ENCODE measurements at regions not wholly inside any gene's neighbourhood (a gene's known extent, or its start where the extent isn't known, plus 50 kb on each side); places are given as distances from the start of the nearest gene placed in this dataset.

DNA sequence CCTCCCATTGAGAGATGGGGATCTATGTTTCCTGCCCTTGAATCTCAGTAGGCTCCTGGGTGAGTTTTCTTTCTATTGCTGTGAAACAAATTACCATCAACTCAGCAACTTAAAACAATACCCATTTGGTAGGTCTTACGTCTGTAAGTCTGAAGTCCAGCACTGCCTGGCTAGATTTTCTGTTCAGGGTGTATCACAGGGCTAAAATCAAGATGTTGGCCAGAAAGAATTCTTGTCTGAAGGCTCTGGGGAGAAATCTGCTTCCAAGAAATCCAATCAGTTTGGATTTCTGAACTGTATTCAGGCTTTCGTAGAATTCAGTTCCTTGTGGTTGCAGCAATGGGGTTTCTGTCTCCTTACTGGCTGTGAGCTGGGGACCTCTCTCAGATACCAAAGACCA is 99.6 kb upstream of the SLC24A3 start:
- CTCF ChIA-PET: no interaction called here
- BruUV-seq (replicated peaks): no TSS peak

DNA sequence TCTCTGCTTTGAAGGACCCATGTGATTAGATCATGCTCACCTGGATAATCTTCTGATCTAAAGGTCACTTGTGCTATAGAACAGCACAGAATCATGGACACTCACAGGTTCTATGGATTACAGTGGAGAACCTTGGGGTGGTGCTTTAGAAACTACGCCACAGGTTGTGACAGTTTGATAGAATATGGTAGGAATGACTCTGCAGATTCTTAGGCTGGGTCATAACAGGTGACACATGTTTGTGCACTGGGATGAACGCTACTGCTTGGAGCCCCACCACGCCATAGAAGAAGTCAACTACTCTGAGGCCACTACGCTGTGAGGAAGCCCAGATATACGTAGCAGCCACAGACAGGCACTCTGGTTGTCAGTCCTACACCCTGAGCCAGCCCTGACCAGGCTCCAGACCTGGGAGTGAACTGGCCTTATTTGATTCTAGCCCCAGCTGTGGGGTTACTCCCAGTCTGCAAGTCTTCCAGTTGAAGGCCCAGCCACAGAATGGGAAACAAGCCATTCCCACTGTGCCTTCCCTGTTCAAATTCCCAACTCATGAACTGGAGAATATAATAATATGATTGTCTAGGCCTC is 99.0 kb upstream of the SLC24A3 start:
- BruUV-seq (replicated peaks): no TSS peak
- intact Hi-C loops (cut with micrococcal nuclease): no loop called here
- CTCF ChIA-PET: no interaction called here
- Histone ChIP-seq H3K27ac (ENCODE audit: low read depth, low read length) (no peak overlapping the region), H3K4me3 (replicated peaks in 1 of 2; ENCODE audit: low read depth in 1 of 2, low read length in 2 of 2) (no peak overlapping the region), H3K9me2 (ENCODE audit: insufficient read depth) (no peaks in the 10 kb centered on the region), H3K9ac (ENCODE audit: low read length) (no peak overlapping the region), H2AFZ (ENCODE audit: low read depth, low read length, poor library complexity, severe bottlenecking) (no peak overlapping the region), H3K4me1 (ENCODE audit: control insufficient read depth in 1 of 2, insufficient read depth in 2 of 2, low read length in 2 of 2) (no peaks in the 10 kb centered on the region), H3K9me3 (ENCODE audit: control insufficient read depth in 1 of 2, insufficient read depth in 1 of 2, low read depth in 1 of 2, low read length in 2 of 2) (peaks cover 0 to 2% of the 10 kb centered on the region in 2 experiments; a peak in 1 of 4 replicates), H3K36me3 (ENCODE audit: control insufficient read depth in 1 of 2, insufficient read depth in 2 of 2, low read length in 2 of 2) (no peaks in the 10 kb centered on the region), H3K79me2 (ENCODE audit: insufficient read depth, low read length) (no peaks in the 10 kb centered on the region), H3K4me2 (ENCODE audit: low read length) (no peak overlapping the region), H3K27me3 (ENCODE audit: insufficient read depth, low read length) (no peaks in the 10 kb centered on the region), H4K20me1 (ENCODE audit: insufficient read depth) (no peaks in the 10 kb centered on the region)
- DNase-seq (ENCODE audit: low read depth, low spot score) (no peak), ATAC-seq (no peak)
- RAD21 ChIA-PET (ENCODE audit: low non-redundant PET in 1 of 2, low total read pairs in 2 of 2, uncharacterized antibody in 2 of 2, unreplicated experiment in 2 of 2): no interaction called here
- POLR2A ChIA-PET: no interaction called here
- TF ChIP-seq ZNF274 (IDR thresholded peaks at IDR 0.05; ENCODE audit: low read depth, low read length) (no peak), CBX3 (IDR thresholded peaks at IDR 0.05; ENCODE audit: low read depth) (no peak), RAD21 (IDR thresholded peaks at IDR 0.05; ENCODE audit: low read depth) (no peak)
- TF ChIP-seq, protein P1, sequence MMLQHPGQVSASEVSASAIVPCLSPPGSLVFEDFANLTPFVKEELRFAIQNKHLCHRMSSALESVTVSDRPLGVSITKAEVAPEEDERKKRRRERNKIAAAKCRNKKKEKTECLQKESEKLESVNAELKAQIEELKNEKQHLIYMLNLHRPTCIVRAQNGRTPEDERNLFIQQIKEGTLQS (IDR thresholded peaks at IDR 0.05): no peak

More for the DNA sequence above, 99.6 kb upstream of the SLC24A3 start:
- Histone ChIP-seq H4K20me1 (ENCODE audit: insufficient read depth) (no peaks in the 10 kb centered on the region), H3K4me2 (ENCODE audit: low read length) (no peak overlapping the region), H3K27ac (ENCODE audit: low read depth, low read length) (no peak overlapping the region), H3K4me1 (ENCODE audit: control insufficient read depth in 1 of 2, insufficient read depth in 2 of 2, low read length in 2 of 2) (no peaks in the 10 kb centered on the region), H3K79me2 (ENCODE audit: insufficient read depth, low read length) (no peaks in the 10 kb centered on the region), H3K27me3 (ENCODE audit: insufficient read depth, low read length) (no peaks in the 10 kb centered on the region), H2AFZ (ENCODE audit: low read depth, low read length, poor library complexity, severe bottlenecking) (no peak overlapping the region), H3K9me2 (ENCODE audit: insufficient read depth) (no peaks in the 10 kb centered on the region), H3K4me3 (replicated peaks in 1 of 2; ENCODE audit: low read depth in 1 of 2, low read length in 2 of 2) (no peak overlapping the region), H3K36me3 (ENCODE audit: control insufficient read depth in 1 of 2, insufficient read depth in 2 of 2, low read length in 2 of 2) (no peaks in the 10 kb centered on the region), H3K9me3 (ENCODE audit: control insufficient read depth in 1 of 2, insufficient read depth in 1 of 2, low read depth in 1 of 2, low read length in 2 of 2) (peaks cover 0 to 2% of the 10 kb centered on the region in 2 experiments; a peak in 1 of 4 replicates), H3K9ac (ENCODE audit: low read length) (no peak overlapping the region)
- DNase-seq (ENCODE audit: low read depth, low spot score) (no peak), ATAC-seq (no peak)
- ChIA-PET RAD21 (ENCODE audit: low non-redundant PET in 1 of 2, low total read pairs in 2 of 2, uncharacterized antibody in 2 of 2, unreplicated experiment in 2 of 2) (no interaction called here), POLR2A (no interaction called here)
- intact Hi-C loops (cut with micrococcal nuclease): no loop called here
- TF ChIP-seq, protein P1 (IDR thresholded peaks at IDR 0.05): no peak
- no peak for TF ChIP-seq JUND (IDR thresholded peaks at IDR 0.05)
- no peak for TF ChIP-seq RAD21 (IDR thresholded peaks at IDR 0.05; ENCODE audit: low read depth)
- TF ChIP-seq POLR2AphosphoS5 (IDR thresholded peaks at IDR 0.05; ENCODE audit: low read depth, low read length): no peak
- TF ChIP-seq, protein P2, sequence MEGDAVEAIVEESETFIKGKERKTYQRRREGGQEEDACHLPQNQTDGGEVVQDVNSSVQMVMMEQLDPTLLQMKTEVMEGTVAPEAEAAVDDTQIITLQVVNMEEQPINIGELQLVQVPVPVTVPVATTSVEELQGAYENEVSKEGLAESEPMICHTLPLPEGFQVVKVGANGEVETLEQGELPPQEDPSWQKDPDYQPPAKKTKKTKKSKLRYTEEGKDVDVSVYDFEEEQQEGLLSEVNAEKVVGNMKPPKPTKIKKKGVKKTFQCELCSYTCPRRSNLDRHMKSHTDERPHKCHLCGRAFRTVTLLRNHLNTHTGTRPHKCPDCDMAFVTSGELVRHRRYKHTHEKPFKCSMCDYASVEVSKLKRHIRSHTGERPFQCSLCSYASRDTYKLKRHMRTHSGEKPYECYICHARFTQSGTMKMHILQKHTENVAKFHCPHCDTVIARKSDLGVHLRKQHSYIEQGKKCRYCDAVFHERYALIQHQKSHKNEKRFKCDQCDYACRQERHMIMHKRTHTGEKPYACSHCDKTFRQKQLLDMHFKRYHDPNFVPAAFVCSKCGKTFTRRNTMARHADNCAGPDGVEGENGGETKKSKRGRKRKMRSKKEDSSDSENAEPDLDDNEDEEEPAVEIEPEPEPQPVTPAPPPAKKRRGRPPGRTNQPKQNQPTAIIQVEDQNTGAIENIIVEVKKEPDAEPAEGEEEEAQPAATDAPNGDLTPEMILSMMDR (IDR thresholded peaks at IDR 0.05 in 2 of 3, conservative IDR thresholded peaks at IDR 0.05 in 1 of 3; ENCODE audit: borderline replicate concordance in 1 of 3, insufficient read depth in 1 of 3, low read depth in 2 of 3, low read length in 2 of 3): no peak
